ENCODE measurements at regions not wholly inside any gene's neighbourhood (a gene's known extent, or its start where the extent isn't known, plus 50 kb on each side); places are given as distances from the start of the nearest gene placed in this dataset.

GRCh38 chr1:234542211-234542850 is 63.4 kb upstream of the TARBP1 start:
- ChIA-PET POLR2A (no interaction called here), CTCF (no interaction called here)
- Mint-ChIP-seq H3K27ac (no peak overlapping the region), H3K9me3 (ENCODE audit: insufficient read depth) (no peaks in the 10 kb centered on the region), H3K27me3 (peaks cover 24% of the 10 kb centered on the region), H3K4me3 (no peak overlapping the region), H3K4me1 (peaks cover 9% of the 10 kb centered on the region)
- no peak for TF ChIP-seq EZH2 (IDR thresholded peaks at IDR 0.05; ENCODE audit: borderline replicate concordance, insufficient read depth, low read depth, low read length, poor library complexity, severe bottlenecking)
- no peak for TF ChIP-seq CTCF (IDR thresholded peaks at IDR 0.05)
- Histone ChIP-seq H4K20me1 (ENCODE audit: control insufficient read depth, insufficient read depth, low read length, poor library complexity, severe bottlenecking) (no peaks in the 10 kb centered on the region), H3K9me3 (ENCODE audit: control extremely low read depth in 1 of 3, control insufficient read depth in 2 of 3, insufficient read depth in 1 of 3, low read length in 2 of 3) (no peaks in the 10 kb centered on the region), H3K4me2 (replicated peaks; ENCODE audit: low read depth, low read length, poor library complexity, severe bottlenecking) (no peak overlapping the region), H3K4me3 (ENCODE audit: control extremely low read depth in 1 of 5, extremely low read depth in 1 of 5, insufficient read depth in 1 of 5, low read depth in 2 of 5, low read length in 4 of 5) (no peak overlapping the region), H3K4me1 (ENCODE audit: control insufficient read depth in 2 of 2, insufficient read depth in 2 of 2, low read length in 2 of 2) (peaks cover 8 to 10% of the 10 kb centered on the region in 2 donors), H3K27ac (ENCODE audit: low read length in 2 of 2) (no peak overlapping the region), H2AFZ (ENCODE audit: insufficient read depth, low read depth, low read length, poor library complexity, severe bottlenecking) (no peak overlapping the region), H3K36me3 (replicated peaks in 1 of 2; ENCODE audit: control extremely low read depth in 1 of 2, control insufficient read depth in 1 of 2, extremely low read depth in 1 of 2, insufficient read depth in 2 of 2, low read length in 1 of 2) (no peaks in the 10 kb centered on the region), H3K9ac (ENCODE audit: low read length) (no peak overlapping the region), H3K27me3 (replicated peaks in 1 of 4; ENCODE audit: control extremely low read depth in 1 of 4, control insufficient read depth in 3 of 4, insufficient read depth in 4 of 4, low read length in 3 of 4) (peaks cover 0 to 5% (median 0%) of the 10 kb centered on the region in 4 experiments), H3K79me2 (ENCODE audit: control insufficient read depth, insufficient read depth, low read length) (no peaks in the 10 kb centered on the region)
- intact Hi-C loops (cut with micrococcal nuclease), result no loop called here
- no peak for ATAC-seq (ENCODE audit: low read depth)
- 95% methylated on average over 10 of the region's 13 CpGs for WGBS (ENCODE audit: insufficient coverage)
- DNase-seq, result no peak

DNA sequence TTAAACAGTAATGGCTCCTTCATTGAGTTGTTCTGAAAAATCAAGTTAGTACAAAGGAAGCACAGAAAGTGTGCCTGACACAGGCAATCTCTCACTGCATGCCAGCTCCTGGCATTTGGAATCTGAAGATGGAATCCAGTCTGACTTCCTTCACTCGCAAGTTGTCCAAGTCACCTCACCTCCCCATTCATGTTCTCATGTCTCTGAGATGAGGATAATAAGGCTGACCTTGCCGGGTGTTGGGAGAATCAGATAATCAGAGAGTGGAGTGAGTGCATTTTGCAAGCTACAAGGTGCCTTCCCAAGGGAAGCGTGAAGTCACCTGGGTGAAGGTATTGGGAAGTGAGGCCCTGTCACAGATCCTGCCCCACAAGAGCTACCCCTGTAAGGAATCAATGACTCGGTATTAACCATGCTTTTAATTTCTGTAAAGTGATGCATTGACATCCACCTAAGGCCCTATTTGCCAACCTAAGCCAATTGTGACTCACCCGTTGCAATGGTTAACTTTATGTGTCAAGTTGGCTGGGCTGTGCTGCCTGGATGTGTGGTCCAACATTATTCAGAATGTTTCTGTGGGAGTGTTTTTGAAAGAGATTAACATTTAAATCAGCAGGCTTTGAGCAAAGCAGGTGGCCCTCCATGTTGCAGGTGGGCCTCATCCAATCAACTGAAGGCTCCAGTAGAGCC is 62.5 kb upstream of the TARBP1 start:
- peaks cover 0 to 5% (median 0%) of the 10 kb centered on the region in 4 experiments for H3K27me3 ChIP-seq (replicated peaks in 1 of 4; ENCODE audit: control extremely low read depth in 1 of 4, control insufficient read depth in 3 of 4, insufficient read depth in 4 of 4, low read length in 3 of 4)
- no peak overlapping the region for H3K4me3 ChIP-seq (ENCODE audit: control extremely low read depth in 1 of 5, extremely low read depth in 1 of 5, insufficient read depth in 1 of 5, low read depth in 2 of 5, low read length in 4 of 5)
- peaks cover 8 to 10% of the 10 kb centered on the region in 2 donors for H3K4me1 ChIP-seq (ENCODE audit: control insufficient read depth in 2 of 2, insufficient read depth in 2 of 2, low read length in 2 of 2)
- POLR2A ChIA-PET, result no interaction called here
- CTCF ChIA-PET, result no interaction called here
- H3K27ac ChIP-seq (ENCODE audit: low read length in 2 of 2), result no peak overlapping the region
- H3K27ac Mint-ChIP-seq, result no peak overlapping the region
- TF ChIP-seq CTCF (IDR thresholded peaks at IDR 0.05) (no peak), EZH2 (IDR thresholded peaks at IDR 0.05; ENCODE audit: borderline replicate concordance, insufficient read depth, low read depth, low read length, poor library complexity, severe bottlenecking) (no peak)
- no peak overlapping the region for H3K4me2 ChIP-seq (replicated peaks; ENCODE audit: low read depth, low read length, poor library complexity, severe bottlenecking)
- no peaks in the 10 kb centered on the region for H3K9me3 Mint-ChIP-seq (ENCODE audit: insufficient read depth)
- H3K79me2 ChIP-seq (ENCODE audit: control insufficient read depth, insufficient read depth, low read length), result no peaks in the 10 kb centered on the region
- peaks cover 9% of the 10 kb centered on the region for H3K4me1 Mint-ChIP-seq
- DNase-seq (no peak), ATAC-seq (ENCODE audit: low read depth) (no peak)
- H4K20me1 ChIP-seq (ENCODE audit: control insufficient read depth, insufficient read depth, low read length, poor library complexity, severe bottlenecking), result no peaks in the 10 kb centered on the region
- no peak overlapping the region for H2AFZ ChIP-seq (ENCODE audit: insufficient read depth, low read depth, low read length, poor library complexity, severe bottlenecking)
- no peaks in the 10 kb centered on the region for H3K36me3 ChIP-seq (replicated peaks in 1 of 2; ENCODE audit: control extremely low read depth in 1 of 2, control insufficient read depth in 1 of 2, extremely low read depth in 1 of 2, insufficient read depth in 2 of 2, low read length in 1 of 2)
- H3K27me3 Mint-ChIP-seq, result peaks cover 24% of the 10 kb centered on the region
- 100% methylated on average over 3 of the region's 5 CpGs for WGBS (ENCODE audit: insufficient coverage)
- intact Hi-C loops (cut with micrococcal nuclease), result no loop called here
- H3K4me3 Mint-ChIP-seq, result no peak overlapping the region
- no peak overlapping the region for H3K9ac ChIP-seq (ENCODE audit: low read length)
- H3K9me3 ChIP-seq (ENCODE audit: control extremely low read depth in 1 of 3, control insufficient read depth in 2 of 3, insufficient read depth in 1 of 3, low read length in 2 of 3), result no peaks in the 10 kb centered on the region
